BE2C (cell line): ENCODE measurements at regions not wholly inside any gene's neighbourhood (a gene's known extent, or its start where the extent isn't known, plus 50 kb on each side); places are given as distances from the start of the nearest gene placed in this dataset.

Source experiments
- DNase-seq: peaks from one replicate; pipeline ENCODE4 v3.0.0-alpha.2; 2020
- H3K27me3 ChIP-seq: fragments of 250-450 bp; sonication (Bioruptor Pico); 2 replicates; pipeline ENCODE4 v1.5.1; 2020; ENCODE audit warnings: mild to moderate bottlenecking
- H3K36me3 ChIP-seq: fragments of 250-450 bp; sonication (Bioruptor Pico); 2 replicates; pipeline ENCODE4 v1.5.1; 2020; ENCODE audit warnings: mild to moderate bottlenecking
- H3K4me1 ChIP-seq: fragments of 250-450 bp; sonication (Bioruptor Pico); 2 replicates; pipeline ENCODE4 v1.5.1; 2020
- H3K4me3 ChIP-seq: 2 replicates; pipeline ENCODE4 v1.5.1; 2011; ENCODE audit warnings: low read depth, low read length
- H3K9me3 ChIP-seq: fragments of 250-450 bp; sonication (Bioruptor Pico); 2 replicates; pipeline ENCODE4 v1.5.1; 2020
- TF ChIP-seq, protein P1 (sequence below): IDR thresholded peaks from 2 replicates; pipeline ENCODE4 v1.5.1; 2012; ENCODE audit warnings: mild to moderate bottlenecking, low read depth, low read length

DNA sequence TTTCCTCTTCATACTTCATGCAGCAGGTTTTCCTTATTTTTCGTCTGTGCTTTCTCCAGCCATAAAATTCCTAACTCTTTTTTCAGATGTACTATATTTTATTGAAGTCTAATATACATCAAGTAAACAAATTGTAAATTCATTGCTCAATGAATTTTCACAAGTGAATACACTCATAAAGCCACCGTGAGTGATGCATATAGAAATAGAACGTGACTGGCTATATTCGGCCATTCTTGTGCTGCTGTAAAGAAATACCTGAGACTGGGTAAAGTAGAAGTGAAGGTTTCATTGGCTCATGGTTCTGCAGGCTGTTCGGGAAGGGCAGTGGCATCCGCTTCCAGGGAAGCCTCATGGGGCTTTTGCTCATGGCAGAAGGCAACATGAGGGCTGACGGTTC is 868.4 kb upstream of the EEF2KMT start:
- TF ChIP-seq, protein P1, sequence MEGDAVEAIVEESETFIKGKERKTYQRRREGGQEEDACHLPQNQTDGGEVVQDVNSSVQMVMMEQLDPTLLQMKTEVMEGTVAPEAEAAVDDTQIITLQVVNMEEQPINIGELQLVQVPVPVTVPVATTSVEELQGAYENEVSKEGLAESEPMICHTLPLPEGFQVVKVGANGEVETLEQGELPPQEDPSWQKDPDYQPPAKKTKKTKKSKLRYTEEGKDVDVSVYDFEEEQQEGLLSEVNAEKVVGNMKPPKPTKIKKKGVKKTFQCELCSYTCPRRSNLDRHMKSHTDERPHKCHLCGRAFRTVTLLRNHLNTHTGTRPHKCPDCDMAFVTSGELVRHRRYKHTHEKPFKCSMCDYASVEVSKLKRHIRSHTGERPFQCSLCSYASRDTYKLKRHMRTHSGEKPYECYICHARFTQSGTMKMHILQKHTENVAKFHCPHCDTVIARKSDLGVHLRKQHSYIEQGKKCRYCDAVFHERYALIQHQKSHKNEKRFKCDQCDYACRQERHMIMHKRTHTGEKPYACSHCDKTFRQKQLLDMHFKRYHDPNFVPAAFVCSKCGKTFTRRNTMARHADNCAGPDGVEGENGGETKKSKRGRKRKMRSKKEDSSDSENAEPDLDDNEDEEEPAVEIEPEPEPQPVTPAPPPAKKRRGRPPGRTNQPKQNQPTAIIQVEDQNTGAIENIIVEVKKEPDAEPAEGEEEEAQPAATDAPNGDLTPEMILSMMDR, result no peak
- no peaks in the 10 kb centered on the region for H3K9me3 ChIP-seq
- no peak for DNase-seq
- H3K27me3 ChIP-seq, result no peaks in the 10 kb centered on the region
- no peaks in the 10 kb centered on the region for H3K4me1 ChIP-seq
- H3K4me3 ChIP-seq, result no peak overlapping the region
- no peaks in the 10 kb centered on the region for H3K36me3 ChIP-seq

DNA sequence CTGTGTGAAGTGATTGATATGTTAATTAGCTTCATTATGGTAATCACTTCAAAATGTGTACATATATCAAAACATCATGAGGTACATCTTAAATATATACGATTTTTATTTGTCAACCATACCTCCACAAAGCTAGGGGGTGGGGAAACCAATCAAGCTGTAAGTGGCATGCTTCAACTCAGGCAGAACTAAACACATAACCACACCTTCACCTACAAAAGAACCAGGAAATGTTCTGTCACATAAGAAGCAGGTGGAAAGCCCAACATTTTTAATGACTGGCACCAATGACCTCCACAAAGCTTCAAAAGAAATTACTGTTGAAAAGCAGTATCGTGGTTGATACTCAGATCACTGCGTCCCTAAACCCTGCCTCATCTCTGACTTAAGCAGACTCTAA is 867.7 kb upstream of the EEF2KMT start:
- Histone ChIP-seq H3K27me3 (no peaks in the 10 kb centered on the region), H3K9me3 (no peaks in the 10 kb centered on the region), H3K36me3 (no peaks in the 10 kb centered on the region), H3K4me1 (no peaks in the 10 kb centered on the region), H3K4me3 (no peak overlapping the region)
- DNase-seq, result no peak
- TF ChIP-seq, protein P1, result no peak

DNA sequence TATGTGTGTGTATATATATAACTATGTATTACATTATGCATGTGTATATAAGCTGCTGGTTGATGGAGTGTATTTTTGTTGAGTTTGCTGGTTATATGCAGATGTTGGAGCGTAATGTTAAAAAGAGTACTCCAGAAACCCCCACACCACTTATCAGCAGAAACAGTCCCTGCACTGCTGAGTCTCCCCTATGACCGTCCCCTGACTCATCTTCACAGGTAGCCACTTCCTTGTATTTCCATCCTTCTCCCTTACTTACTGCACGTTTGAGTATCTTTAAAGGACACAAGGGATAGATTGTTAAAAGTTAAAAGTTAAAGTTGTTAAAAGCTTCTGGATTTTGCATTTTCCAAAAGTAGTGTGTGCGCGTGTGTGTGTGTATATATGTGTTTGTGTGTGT is 853.9 kb upstream of the EEF2KMT start:
- Histone ChIP-seq H3K4me3 (no peak overlapping the region), H3K4me1 (no peaks in the 10 kb centered on the region), H3K27me3 (no peaks in the 10 kb centered on the region), H3K9me3 (no peaks in the 10 kb centered on the region), H3K36me3 (no peaks in the 10 kb centered on the region)
- TF ChIP-seq, protein P1, result no peak
- DNase-seq, result no peak

DNA sequence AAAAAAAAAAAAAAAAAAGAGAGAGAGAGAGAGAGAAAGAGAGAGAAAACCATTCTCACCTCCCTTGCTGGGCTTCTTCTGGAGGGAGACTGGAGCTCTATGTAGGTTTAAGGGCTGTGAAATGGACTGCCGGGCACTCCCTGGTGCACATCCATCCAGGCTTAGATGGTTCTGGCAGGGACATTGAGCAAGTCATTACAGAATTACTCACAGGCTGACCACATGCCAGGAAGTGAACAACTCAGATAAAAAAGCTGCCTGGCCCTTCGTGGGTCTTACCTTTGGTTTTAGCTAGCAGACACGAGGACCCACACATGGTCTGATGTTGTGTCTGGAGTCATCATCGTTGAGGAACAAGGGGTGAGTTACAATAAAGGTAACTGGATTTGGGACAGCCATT is 847.4 kb upstream of the EEF2KMT start:
- no peak overlapping the region for H3K4me3 ChIP-seq
- H3K36me3 ChIP-seq, result no peaks in the 10 kb centered on the region
- H3K27me3 ChIP-seq, result no peaks in the 10 kb centered on the region
- TF ChIP-seq, protein P1, result no peak
- no peaks in the 10 kb centered on the region for H3K9me3 ChIP-seq
- DNase-seq, result no peak
- no peaks in the 10 kb centered on the region for H3K4me1 ChIP-seq

DNA sequence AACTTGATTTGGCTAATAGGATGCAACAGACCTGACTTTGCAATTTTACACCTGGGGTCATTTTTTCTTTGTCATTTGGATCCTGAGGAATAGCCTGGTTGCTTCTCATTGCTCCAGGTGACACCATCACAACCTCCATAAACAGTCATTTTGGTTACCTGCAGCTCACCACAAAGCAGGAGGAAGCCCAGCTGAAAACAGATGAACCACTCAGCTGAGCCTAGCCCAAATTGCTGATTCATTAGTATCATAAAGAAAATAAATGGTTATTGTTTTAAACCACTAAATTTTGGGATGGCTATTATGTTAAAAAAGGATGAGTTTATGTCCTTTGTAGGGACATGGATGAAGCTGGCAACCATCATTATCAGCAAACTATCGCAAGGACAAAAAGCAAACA is 841.0 kb upstream of the EEF2KMT start:
- Histone ChIP-seq H3K4me3 (no peak overlapping the region), H3K9me3 (no peaks in the 10 kb centered on the region), H3K4me1 (no peaks in the 10 kb centered on the region), H3K27me3 (no peaks in the 10 kb centered on the region), H3K36me3 (no peaks in the 10 kb centered on the region)
- no peak for DNase-seq
- TF ChIP-seq, protein P1, result no peak

DNA sequence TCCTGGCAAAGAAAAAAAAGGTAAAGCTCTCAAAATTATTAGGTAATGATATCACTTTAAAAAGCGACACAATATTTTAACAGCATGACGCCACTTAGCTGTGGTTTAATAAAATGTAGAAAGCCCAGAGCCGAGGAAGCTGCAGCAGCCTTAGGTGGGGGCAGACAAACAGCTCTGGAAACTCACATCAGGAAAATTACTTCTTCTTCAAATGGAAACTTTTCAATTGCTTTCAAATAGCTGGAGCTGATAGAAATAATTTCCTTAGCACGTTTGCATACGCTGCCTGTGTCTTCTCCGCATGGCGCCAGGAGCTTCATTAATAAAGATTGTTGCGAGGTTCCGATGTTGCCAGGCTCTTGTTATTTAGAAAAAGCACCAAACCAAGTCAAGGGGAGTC is 835.3 kb upstream of the EEF2KMT start:
- no peaks in the 10 kb centered on the region for H3K27me3 ChIP-seq
- H3K36me3 ChIP-seq, result no peaks in the 10 kb centered on the region
- no peak for DNase-seq
- no peak overlapping the region for H3K4me3 ChIP-seq
- TF ChIP-seq, protein P1, result no peak
- no peaks in the 10 kb centered on the region for H3K4me1 ChIP-seq
- H3K9me3 ChIP-seq, result no peaks in the 10 kb centered on the region
